ENCODE measurements at regions not wholly inside any gene's neighbourhood (a gene's known extent, or its start where the extent isn't known, plus 50 kb on each side); places are given as distances from the start of the nearest gene placed in this dataset.

- no peak for TF ChIP-seq CTCF (conservative IDR thresholded peaks at IDR 0.05; ENCODE audit: low read depth, low read length)
- no peak overlapping the region for H3K4me3 ChIP-seq (ENCODE audit: low read length)
- DNase-seq (ENCODE audit: low read depth), result peak; percentile 90
These were observed 249.1 kb upstream of the JAG1 start for GRCh38 chr20:10922941-10923340.

- no peak overlapping the region for H3K4me3 ChIP-seq (ENCODE audit: low read length)
- TF ChIP-seq CTCF (conservative IDR thresholded peaks at IDR 0.05; ENCODE audit: low read depth, low read length), result no peak
- peak; percentile 87 for DNase-seq (ENCODE audit: low read depth)
These were observed 250.9 kb upstream of the JAG1 start for GRCh38 chr20:10924644-10925201.

DNA sequence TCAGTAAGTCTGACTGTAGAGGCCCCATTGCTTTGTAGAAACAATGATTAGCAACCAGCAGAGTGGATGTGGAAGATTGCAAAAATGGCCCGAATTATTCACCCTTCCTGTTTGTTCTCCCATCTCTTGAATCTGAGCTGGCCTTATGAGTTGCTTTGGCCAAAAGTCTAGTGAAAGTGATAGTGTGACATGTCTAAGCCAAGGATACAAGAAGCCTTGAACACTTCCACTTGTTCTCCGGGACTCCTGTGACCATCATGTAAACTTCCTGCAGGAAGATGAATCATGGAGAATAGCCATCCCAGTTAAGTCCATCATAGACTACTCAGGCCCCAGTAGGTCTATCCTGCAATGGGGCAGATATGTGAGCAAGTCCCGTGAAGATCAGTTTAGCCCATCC, 252.0 kb upstream of the JAG1 start:
- H3K4me3 ChIP-seq (ENCODE audit: low read length), result no peak overlapping the region
- DNase-seq (ENCODE audit: low read depth), result no peak

GRCh38 chr20:10927011-10927583, 253.3 kb upstream of the JAG1 start:
- TF ChIP-seq CTCF (conservative IDR thresholded peaks at IDR 0.05; ENCODE audit: low read depth, low read length), result no peak
- no peak overlapping the region for H3K4me3 ChIP-seq (ENCODE audit: low read length)
- no peak for DNase-seq (ENCODE audit: low read depth)

More for the DNA sequence above, 252.0 kb upstream of the JAG1 start:
- TF ChIP-seq CTCF (conservative IDR thresholded peaks at IDR 0.05; ENCODE audit: low read depth, low read length), result no peak

DNA sequence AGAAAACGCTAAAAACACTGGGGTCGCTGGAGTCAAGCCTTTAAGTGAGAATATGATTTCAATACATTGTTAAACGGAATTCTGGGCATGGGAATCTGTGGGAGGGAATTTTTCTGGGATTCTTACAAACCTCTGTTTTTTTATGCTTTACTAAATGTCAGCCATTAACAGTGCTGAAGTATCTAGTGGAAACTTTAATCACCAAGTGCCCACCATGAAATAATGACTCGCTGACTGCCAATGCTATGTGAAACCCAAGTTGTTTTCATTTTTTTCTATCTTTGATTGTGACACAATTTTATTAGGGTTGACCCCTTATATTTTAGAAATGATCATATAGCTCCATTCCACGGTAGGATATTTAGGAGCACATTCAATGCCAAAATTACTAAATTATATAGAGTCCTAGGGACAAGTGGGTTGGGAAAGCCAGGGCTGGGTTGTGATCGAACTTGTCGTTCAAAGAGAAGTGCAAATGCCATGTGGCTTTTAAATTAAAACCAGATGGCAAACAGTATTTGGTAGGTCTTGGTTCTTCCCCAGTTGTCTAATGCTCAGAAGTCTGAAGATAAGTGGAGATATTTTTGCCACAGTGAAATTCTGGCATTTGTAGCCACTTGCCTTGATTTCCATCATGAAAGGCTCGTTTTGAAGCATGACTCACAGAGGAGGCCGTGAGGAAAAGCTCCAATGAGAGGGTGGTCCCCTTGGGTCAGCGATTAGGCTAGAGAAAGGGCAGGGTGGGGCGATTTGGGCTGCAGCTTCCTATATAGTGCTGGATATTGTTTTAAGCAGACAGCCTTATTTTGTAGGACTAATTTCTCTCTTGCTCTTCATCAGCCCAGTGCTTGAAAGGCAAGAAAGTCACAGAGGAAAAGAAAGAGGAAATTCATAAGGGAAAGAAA, 254.4 kb upstream of the JAG1 start:
- H3K4me3 ChIP-seq (ENCODE audit: low read length), result no peak overlapping the region
- DNase-seq (ENCODE audit: low read depth), result no peak
- no peak for TF ChIP-seq CTCF (conservative IDR thresholded peaks at IDR 0.05; ENCODE audit: low read depth, low read length)

- TF ChIP-seq CTCF (conservative IDR thresholded peaks at IDR 0.05; ENCODE audit: low read depth, low read length), result no peak
- DNase-seq (ENCODE audit: low read depth), result no peak
- H3K4me3 ChIP-seq (ENCODE audit: low read length), result no peak overlapping the region
These were observed 255.1 kb upstream of the JAG1 start for GRCh38 chr20:10928841-10929421.
